HG03354 (cell line): ENCODE measurements at regions not wholly inside any gene's neighbourhood (a gene's known extent, or its start where the extent isn't known, plus 50 kb on each side); places are given as distances from the start of the nearest gene placed in this dataset.
"Not testable (repeated sequence)": the region's sequence is repeated elsewhere in the genome, so short reads cannot be mapped to it uniquely, and the experiment has no call there.

Experiments used
- ATAC-seq: cut with Tn5 transposase; IDR thresholded peaks from one replicate; pipeline ENCODE4 v1.9.1; 2021; ENCODE audit warnings: mild to moderate bottlenecking; ENCODE audit not compliant: unreplicated experiment, poor library complexity, severe bottlenecking

DNA sequence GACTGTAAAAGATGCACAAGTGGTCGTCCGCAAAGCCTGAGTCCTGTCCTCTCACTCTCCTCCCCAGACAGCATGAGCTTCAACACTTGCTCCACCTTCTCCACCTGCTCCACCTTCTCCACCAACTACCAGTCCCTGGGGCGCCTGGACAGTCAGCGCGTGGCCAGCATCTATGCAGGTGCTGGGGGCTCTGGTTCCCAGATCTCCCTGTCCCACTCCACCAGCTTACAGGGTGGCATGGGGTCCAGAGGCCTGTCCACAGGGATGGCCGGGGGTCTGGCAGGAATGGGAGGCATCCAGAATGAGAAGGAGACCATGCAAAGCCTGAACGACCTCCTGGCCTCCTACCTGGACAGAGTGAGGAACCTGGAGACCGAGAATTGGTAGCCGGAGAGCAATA, 162.2 kb upstream of the NT5E start:
- ATAC-seq = no peak

DNA sequence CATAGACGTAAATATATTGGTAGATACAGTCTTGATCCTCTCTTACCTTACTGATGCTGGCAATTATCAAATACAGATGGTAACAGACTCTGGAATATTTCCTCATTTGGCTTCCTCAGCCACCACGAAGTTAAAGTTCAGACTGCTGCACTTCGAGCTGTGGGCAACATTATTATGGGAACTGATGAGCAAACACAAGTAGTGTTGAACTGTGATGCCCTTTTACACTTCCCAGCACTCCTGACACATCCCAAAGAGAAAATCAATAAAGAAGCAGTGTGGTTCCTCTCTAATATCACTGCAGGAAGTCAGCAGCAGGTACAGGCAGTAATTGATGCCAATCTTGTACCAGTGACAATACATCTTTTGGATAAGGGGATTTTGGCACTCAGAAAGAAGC, 162.7 kb upstream of the NT5E start:
- ATAC-seq = no peak

DNA sequence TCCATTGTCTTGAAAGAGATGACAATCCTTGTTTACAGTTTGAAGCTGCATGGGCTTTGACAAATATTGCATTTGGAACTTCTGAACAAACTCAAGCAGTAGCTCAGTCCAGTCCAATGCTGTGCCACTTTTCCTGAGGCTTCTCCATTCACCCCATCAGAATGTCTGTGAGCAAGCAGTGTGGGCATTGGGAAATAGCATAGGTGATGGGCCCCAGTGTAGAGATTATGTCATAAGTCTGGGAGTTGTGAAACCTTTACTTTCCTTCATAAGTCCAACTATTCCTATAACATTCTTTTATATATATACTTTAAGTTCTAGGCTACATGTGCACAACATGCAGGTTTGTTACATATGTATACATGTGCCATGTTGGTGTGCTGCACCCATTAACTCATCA, 163.4 kb upstream of the NT5E start:
- ATAC-seq = not testable (repeated sequence)

DNA sequence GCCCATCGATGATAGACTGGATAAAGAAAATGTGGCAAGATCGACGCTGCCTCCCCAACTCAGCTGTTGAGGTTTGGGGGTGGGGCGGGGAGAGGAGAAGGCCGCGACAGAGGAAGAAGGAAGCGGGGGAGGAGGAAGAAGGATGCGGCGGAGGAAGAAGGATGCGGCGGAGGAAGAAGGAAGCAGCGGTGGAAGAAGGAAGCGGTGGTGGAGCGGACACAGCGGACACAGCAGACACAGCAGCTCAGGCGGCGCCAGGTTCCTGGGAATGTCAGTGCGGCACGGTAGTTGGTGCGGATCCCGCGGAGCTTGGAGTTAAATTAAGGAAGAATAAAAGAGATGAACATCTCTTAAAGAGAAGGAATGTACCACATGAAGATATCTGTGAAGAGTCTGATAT, 163.9 kb upstream of the NT5E start:
- no peak for ATAC-seq

DNA sequence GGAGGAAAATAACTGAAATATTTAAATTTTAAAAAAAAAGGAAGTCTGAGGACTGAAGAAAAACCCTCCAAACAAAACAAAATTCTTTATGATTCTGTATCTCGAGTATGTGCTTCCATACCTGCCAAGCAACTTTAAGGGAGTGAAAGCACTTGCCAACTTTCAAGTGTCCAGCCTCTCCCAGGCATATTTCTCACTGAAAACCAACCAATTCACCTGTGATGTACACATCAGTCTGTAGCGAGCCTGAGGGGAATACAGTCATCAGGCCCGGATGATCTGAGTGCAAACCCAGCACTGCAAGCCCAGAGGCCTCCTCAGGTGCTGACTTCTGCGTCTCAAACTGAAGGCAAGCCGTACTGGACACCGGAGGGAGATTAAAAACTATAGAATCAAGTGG, 164.8 kb upstream of the NT5E start:
- no peak for ATAC-seq

DNA sequence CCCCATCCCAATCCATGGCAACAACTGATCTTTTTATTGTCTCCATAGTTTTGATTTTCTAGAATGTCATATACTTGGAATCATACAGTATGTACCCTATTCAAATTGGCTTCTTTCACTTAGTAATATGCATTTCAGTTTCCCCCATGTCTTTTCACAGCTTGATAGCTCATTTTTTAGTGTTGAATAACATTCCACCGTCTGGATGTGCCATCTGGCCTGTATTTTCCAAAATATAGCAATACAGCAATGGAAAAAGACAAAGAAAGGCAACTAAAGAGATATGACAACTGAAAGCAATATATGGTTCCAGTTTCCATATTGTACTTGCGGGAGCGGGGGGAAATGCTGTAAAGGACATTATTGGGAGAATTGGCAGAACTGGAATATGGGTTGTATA, 166.4 kb upstream of the NT5E start:
- no peak for ATAC-seq

DNA sequence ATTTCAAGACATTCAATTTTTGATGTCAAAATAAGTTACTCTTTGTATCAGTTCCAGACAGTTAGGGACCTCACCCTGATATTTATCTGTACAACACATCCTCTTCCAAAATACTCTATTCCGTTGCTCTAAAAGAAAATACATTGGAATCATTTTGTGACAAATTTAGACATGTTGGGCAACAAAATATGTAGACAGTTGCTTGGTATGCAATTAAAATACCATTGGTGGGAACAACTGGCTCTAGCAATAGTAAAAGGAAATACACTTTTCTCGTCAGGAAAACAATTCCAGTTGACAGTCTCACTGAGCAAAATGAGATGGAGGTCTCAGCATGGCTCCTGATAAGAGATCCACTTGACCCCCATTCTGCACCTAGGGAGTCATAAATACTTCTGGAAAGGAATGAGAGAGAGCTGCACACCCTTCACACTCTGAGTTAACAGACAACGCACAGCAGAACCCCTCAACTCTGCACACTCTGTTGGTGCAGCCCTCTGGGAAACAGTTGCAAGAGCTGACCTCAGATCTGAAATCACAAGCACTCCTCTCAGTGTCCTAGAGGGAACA, 171.3 kb upstream of the NT5E start:
- no peak for ATAC-seq

DNA sequence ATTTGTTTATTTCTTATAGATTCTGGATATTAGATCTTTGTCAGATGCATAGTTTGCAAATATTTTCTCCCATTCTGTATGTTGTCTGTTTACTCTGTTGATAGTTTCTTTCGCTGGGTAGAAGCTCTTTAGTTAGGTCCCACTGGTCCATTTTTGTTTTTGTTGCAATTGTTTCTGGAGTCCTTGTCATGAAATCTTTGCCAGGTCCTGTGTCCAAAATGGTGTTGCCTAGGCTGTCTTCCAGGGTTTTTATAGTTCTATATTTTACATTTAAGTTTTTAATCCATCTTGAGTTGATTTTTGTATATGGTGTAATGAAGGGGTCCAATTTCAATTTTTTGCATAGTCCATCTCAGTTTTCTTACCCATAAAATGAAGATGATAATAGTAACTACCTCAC, 173.9 kb upstream of the NT5E start:
- not testable (repeated sequence) for ATAC-seq

DNA sequence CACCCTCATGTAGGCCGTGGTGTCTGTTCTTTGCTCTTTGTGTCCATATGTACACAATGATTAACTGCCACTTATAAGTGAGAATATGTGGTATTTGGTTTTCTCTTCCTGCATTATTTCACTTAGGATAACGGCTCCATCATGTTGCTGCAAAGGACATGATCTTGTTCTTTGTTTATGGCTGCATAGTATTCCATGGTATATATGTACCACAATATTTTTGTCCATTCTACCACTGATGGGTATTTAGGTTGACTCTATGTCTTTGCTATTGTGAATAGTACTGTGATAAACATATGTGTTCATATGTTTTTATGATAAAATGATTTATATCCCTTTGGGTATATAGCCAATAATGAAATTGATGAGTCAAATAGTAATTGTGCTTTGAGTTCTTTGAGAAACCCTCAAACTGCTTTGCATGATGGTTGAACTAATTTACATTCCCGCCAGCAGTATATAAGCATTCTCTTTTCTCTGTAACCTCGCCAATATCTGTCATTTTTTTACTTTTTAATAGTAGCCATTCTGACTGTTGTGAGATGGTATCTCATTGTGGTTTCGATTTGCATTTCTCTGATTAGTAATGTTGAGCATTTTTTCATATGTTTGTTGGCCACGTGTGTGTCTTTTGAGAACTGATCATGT, 174.4 kb upstream of the NT5E start:
- no peak for ATAC-seq

DNA sequence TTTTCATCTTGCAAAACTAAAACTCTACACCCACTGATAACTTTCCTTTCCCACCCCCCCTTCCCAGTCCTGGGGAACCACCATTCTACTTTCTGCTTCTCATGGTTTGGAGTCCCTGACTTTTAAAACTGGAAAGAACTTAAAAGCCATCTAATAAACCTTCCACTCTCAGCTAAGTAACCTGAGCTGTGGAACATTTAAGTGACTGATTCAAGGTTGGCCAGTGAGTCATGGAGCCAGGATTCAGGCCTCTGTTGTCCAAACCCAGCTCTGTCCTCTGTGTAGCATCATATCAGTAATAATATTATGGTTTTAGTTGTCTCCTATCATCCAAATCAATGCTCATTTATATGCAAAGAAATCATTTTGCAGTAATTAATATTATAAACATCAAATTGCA, 176.0 kb upstream of the NT5E start:
- no peak for ATAC-seq

DNA sequence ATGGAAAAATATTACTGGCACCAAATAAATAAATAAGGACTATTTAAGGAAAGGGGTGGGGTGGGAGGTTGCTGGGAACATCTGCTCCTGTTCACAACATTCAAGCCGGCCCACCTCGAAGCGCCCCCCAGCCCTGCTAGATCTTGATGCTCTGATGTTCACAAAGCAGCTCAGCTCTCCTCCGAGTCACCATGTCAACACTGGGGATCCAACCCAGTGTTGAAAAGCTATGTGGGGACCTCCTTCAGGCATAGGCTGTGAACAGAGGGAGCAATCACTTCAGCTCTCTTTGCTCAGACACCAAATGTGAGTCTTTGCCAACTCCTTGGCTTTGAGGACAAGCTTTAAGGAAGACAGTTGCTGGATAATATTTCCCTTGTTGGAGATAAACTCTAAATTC, 176.8 kb upstream of the NT5E start:
- ATAC-seq = no peak

DNA sequence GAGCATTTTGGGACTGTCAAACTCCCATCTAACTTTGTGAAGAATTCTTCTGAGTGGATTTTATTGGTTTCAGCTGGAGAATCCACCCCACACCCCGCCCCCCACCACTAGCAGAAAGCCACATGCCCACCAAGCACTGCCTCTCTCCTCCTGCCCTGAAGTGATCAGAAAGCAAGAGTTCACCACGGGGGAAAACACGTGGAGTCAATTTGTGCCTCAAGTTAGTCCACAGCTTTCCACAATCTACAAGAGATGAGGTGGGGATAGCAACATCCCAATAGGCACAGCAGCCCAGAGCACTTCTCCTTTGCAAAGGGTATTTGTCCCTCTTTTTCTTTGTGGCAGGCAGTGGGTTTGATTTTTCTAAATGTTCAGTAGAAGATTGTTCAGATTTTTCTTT, 177.3 kb upstream of the NT5E start:
- ATAC-seq = no peak

DNA sequence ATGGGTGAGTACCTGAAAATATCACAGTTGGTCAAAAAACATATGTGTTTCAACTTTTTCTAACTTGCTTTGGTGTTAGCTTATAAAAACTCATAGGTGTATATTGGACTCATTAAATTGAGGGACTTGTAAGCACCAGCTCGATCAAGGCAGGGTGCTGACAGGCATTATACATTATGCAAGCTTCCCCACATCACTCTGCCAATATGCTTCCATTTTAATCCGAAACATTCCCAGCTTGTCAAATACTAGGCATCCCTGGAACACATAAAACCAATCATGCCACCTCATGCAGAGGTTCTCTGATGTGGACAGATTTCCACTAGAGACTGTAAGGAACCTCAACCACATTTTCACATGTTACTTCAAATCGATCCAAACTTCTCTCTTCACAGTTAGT, 187.3 kb upstream of the NT5E start:
- ATAC-seq = no peak

DNA sequence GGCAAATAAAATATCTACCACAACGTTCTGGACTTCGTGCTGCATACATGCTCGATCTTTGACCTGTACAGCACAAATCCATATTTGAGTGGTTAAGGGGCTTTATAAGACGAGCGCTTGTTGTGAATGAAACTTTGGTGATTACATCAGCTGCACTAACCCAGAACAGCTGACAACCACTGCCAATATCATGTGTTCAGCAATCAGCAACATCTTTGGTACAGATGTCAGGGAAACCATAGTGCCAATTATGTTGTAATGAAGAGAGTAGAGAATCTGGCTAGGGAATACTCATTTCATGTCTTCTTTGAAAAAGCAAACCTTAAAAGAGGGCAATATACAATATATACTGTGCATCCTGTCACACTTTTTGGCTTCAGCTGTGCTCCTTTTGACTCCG, 188.6 kb upstream of the NT5E start:
- ATAC-seq = no peak

DNA sequence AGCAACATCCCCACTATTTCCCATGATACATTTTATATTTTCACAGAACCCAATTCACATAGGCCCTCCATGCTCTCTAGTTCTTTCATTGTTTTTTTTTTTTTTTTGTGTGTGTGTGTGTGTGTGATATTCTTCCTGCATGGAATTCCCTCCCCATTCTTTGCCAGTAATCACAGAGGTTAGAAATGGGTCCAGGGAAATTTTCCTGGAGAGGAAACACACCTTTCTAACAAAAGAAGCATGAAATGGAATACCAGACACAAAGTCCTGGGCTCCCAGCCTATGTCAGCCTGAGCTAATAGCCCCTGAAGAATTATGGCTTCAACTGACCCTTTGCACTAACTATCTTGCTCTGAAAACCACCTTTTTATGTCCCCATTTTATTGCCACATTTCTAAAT, 194.2 kb upstream of the NT5E start:
- no peak for ATAC-seq

DNA sequence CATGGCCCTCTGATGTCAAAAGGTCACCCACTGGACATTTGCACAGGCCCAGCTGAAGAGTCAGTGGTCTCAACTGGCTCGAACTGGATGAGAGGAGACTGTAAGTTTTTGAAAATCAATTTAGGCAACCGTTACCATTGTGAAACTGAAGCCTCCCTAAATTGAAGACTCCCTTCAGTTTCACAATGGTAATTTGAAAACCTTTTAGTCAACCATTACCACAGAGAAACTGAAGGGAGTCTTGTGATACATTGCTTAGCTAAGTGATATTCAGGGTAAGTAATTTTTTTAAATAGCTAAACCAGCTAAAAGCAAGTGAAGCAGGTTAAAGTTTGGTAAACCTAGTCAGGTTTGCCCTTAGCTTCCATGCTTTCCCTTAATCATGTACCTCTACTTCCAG, 197.3 kb upstream of the NT5E start:
- ATAC-seq = peak; percentile 84

DNA sequence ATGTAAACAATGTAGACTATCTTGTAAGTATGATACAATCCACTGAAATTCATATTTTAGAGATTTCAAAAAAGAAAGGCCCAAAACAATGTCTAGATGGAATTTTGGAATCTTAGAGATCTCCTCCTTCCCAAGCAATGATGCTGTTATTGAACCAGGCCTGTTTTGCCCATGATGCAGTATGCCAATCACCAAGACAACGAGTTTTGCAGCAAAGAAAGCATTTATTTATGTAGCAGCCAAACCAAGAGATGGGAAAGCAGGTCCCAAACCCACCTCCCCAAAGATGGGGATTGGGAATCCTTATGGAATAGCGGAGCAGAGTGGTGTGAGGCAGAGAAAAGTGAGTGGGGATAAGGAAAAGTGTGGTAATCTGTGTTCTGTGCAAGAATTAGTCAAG, 197.8 kb upstream of the NT5E start:
- ATAC-seq = no peak

DNA sequence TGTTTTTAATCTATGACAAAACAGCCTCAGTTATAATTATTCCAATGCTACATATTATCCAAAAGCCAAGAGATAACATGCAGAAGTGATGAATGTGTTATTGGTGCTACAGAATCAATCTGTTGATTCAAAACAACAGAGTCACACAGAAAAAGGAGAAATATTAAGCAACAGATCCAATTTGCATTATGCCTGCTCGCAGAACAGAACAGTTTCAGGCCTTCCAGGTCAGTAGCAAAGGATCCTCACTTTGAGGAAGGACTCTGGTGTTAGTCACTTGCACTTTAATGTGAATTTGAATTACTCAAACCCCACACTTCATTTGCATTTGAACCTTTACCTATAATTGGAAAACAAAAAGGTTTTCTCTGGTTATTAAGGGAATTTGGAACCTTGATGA, 198.6 kb upstream of the NT5E start:
- ATAC-seq = no peak

DNA sequence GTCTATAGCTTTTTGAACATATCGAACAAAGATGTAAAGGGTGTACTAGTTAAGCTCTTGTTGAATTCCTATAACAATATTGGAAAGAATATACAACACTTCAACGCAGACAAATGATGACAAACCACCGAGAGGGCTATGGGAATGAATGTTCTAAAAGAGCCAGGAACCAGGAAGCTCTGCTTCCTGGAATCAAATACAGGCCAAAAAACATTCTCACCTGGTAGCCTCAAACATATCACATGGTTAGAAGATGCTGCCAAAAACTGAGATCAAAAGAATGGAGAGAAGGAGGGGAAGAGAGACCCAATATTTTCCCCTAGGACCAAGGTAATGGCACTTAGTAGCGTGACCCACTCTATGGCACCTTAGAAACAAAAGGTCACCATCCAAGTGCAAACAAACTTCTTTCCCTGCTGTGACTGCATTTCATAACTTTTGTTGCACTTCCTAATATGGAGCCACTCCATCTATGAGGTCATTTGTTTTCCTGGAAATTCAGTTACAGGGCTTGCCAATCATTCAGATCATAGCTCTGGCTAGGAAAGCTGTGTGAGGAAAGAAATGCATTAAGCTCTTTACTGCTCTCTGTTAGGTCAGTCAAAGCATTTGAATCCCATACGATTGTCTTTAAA, 199.2 kb upstream of the NT5E start:
- ATAC-seq = no peak

DNA sequence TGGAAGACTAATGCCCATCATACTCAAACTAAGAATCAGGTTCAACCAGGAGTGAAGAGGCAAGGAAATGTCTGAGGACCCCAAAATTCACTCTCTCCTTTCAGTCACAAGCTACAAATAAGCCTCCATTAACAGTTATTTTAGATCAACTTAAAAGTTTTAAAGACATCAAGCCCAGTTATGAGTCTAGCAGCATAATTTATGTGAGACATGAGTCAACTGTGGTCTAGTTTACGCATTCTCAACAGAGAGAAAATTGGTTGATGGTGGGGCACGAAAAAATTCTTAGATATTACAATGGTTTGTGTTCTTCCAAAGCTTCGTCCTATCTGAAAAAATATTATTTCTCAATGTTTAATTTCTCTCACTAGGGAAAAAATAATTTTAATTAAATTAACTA, 204.9 kb upstream of the NT5E start:
- no peak for ATAC-seq

DNA sequence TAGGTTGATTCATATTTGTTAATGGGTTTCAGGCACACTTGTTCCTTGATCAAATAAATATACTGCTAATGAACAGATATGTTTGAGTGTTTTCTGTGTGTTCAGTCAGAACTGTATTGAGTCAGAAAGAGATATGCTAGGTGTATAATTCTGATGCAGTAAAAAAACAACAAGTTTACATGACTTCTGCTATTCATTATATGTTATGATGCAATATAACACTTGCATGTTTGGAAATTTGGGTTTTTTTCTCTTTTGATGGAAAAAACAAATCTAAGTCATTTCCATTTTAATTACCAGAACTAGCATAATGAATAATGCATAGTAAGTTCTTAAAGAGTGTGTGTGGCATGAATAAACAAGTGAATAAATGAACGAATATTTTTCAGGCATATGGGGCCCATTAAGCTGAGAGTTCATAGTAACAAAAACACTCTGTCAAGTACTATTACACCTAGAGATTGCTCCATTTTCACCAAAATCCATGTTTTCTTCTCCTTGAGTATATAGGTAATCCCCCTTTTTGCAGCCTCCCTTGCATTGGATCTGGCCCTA, 208.3 kb upstream of the NT5E start:
- ATAC-seq = no peak
